WTC11 (cell line): ENCODE measurements at regions not wholly inside any gene's neighbourhood (a gene's known extent, or its start where the extent isn't known, plus 50 kb on each side); places are given as distances from the start of the nearest gene placed in this dataset.

Experiments used
- CREB1 ChIP-seq: sonication (generic); formaldehyde crosslinking; IDR thresholded peaks from 2 replicates; pipeline ENCODE4 v1.8.0; 2023; ENCODE audit warnings: mild to moderate bottlenecking, missing genetic modification reagents
- ESRRA ChIP-seq: sonication (generic); formaldehyde crosslinking; IDR thresholded peaks from 2 replicates; pipeline ENCODE4 v1.8.1; 2022; ENCODE audit warnings: mild to moderate bottlenecking, missing genetic modification reagents, borderline replicate concordance
- IRF2 ChIP-seq: sonication (generic); formaldehyde crosslinking; IDR thresholded peaks from 2 replicates; pipeline ENCODE4 v1.8.0; 2022; ENCODE audit warnings: low read depth, missing genetic modification reagents, borderline replicate concordance
- ZNF416 ChIP-seq: fragments of 250-450 bp; sonication (Bioruptor Pico); IDR thresholded peaks from 2 replicates; pipeline ENCODE4 v1.9.0; 2021; ENCODE audit warnings: mild to moderate bottlenecking, inconsistent platforms
- TF ChIP-seq, protein P1 (sequence below): fragments of 200-600 bp; IDR thresholded peaks from 2 replicates; pipeline ENCODE4 v1.8.0; 2022; ENCODE audit warnings: antibody characterized with exemption
- TF ChIP-seq, protein P2 (sequence below): sonication (generic); formaldehyde crosslinking; IDR thresholded peaks from 2 replicates; pipeline ENCODE4 v1.8.0; 2022; ENCODE audit warnings: mild to moderate bottlenecking, missing genetic modification reagents

DNA sequence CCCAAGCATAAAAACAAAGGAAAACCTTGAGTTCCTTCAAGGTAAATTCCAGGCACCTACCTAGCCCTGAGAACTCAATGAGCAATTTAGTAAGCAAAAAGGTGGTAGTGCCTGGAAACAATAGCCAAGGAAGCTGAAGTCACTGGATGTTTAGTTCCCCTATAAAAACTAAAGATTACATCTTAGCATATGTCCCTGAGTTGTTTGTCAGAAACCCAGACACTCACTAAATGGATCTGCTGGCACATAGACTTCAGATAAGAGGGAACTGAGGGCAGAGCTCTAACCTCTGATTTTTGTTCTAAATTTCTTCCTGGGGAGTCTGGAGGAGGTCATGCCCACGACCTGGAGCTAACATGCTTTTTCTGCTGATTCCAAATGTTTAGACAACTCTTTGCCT, 532.8 kb upstream of the SALL1 start:
- TF ChIP-seq, protein P1, sequence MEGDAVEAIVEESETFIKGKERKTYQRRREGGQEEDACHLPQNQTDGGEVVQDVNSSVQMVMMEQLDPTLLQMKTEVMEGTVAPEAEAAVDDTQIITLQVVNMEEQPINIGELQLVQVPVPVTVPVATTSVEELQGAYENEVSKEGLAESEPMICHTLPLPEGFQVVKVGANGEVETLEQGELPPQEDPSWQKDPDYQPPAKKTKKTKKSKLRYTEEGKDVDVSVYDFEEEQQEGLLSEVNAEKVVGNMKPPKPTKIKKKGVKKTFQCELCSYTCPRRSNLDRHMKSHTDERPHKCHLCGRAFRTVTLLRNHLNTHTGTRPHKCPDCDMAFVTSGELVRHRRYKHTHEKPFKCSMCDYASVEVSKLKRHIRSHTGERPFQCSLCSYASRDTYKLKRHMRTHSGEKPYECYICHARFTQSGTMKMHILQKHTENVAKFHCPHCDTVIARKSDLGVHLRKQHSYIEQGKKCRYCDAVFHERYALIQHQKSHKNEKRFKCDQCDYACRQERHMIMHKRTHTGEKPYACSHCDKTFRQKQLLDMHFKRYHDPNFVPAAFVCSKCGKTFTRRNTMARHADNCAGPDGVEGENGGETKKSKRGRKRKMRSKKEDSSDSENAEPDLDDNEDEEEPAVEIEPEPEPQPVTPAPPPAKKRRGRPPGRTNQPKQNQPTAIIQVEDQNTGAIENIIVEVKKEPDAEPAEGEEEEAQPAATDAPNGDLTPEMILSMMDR, result no peak
- no peak for TF ChIP-seq CREB1 (CRISPR knock-in tag)
- TF ChIP-seq ZNF416 (CRISPR knock-in tag), result no peak
- no peak for TF ChIP-seq IRF2 (CRISPR knock-in tag)
- TF ChIP-seq, protein P2, sequence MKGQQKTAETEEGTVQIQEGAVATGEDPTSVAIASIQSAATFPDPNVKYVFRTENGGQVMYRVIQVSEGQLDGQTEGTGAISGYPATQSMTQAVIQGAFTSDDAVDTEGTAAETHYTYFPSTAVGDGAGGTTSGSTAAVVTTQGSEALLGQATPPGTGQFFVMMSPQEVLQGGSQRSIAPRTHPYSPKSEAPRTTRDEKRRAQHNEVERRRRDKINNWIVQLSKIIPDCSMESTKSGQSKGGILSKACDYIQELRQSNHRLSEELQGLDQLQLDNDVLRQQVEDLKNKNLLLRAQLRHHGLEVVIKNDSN (CRISPR knock-in tag), result no peak
- TF ChIP-seq ESRRA (CRISPR knock-in tag), result no peak
